Activated CD4-positive, alpha-beta memory T cell treated with anti-CD3 and anti-CD28 coated beads for 36 hours (primary cell): ENCODE measurements at regions not wholly inside any gene's neighbourhood (a gene's known extent, or its start where the extent isn't known, plus 50 kb on each side); places are given as distances from the start of the nearest gene placed in this dataset.

Source experiments
- CTCF ChIA-PET: fragments of 350-600 bp; sonication (Branson Sonifier 250); formaldehyde crosslinking; loops from one replicate; lab custom pipeline; 2021; ENCODE audit warnings: antibody characterized with exemption, inconsistent platforms; lab: Charles Lee
- POLR2A ChIA-PET: fragments of 350-600 bp; sonication (Branson Sonifier 250); formaldehyde crosslinking; loops from one replicate; lab custom pipeline; 2021; ENCODE audit warnings: antibody characterized with exemption; lab: Charles Lee
- DNase-seq: peaks from one replicate; pipeline ENCODE4 v3.0.0-alpha.2; 2020
- H3K27ac Mint-ChIP-seq: one replicate; pipeline ENCODE4 v1.8.0; 2021; ENCODE audit warnings: mixed read lengths
- H3K27me3 Mint-ChIP-seq: one replicate; pipeline ENCODE4 v1.8.0; 2021; ENCODE audit warnings: mixed read lengths
- H3K36me3 Mint-ChIP-seq: one replicate; pipeline ENCODE4 v1.8.0; 2021; ENCODE audit warnings: mixed read lengths
- H3K4me1 Mint-ChIP-seq: one replicate; pipeline ENCODE4 v1.8.0; 2021; ENCODE audit warnings: low read depth, mixed read lengths
- H3K4me3 Mint-ChIP-seq: one replicate; pipeline ENCODE4 v1.8.0; 2021; ENCODE audit warnings: mild to moderate bottlenecking, mixed read lengths
- H3K9me3 Mint-ChIP-seq: one replicate; pipeline ENCODE4 v1.8.0; 2021; ENCODE audit warnings: mixed read lengths
- intact Hi-C: fragments of 100-400 bp; cut with micrococcal nuclease; formaldehyde crosslinking; loops from one replicate; pipeline ENCODE4 v1.15.1; 2023

DNA sequence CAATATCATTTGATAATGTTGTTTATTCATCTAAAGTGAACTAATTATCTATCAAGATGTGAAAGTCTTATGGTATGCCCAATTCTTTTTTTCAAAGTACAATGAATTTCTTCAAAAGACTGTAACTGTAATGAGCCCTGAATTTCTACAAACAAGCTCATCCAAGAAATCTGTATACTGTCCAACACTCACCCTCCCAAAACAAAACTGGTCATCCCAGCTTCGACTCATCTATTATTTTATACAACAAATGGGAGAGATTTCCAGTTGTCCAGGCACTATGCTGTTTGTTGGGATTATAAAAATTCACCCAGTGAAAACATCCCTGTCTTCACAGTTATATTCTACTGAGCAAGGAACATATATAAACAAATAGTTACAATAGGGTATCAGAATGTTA is 806.9 kb downstream of the TNS3 start:
- Mint-ChIP-seq H3K4me3 (no peak overlapping the region), H3K9me3 (peaks cover 5% of the 10 kb centered on the region), H3K27me3 (no peaks in the 10 kb centered on the region), H3K36me3 (no peaks in the 10 kb centered on the region), H3K4me1 (no peaks in the 10 kb centered on the region), H3K27ac (no peak overlapping the region)
- no peak for DNase-seq
- POLR2A ChIA-PET: no interaction called here
- CTCF ChIA-PET: no interaction called here
- intact Hi-C loops: no loop called here

DNA sequence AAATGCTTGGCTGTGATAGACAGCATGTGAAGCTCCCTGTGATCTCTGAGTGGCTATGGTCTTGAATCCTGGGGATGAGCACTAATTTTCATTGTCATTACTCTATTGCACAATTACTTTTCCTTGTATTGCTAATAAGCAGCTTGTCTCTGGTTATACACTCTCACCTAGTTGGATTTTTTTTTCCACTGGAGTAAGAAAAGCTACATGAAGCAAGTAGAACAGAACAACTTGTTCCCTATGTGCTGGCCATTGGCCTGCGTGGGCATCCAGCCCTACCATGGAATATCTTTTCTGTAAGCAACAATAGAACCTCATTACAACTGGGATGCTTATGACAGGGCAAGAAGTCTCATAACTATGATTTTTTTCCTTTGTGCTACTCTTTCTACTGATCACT is 807.4 kb downstream of the TNS3 start:
- peaks cover 5% of the 10 kb centered on the region for H3K9me3 Mint-ChIP-seq
- ChIA-PET CTCF (no interaction called here), POLR2A (no interaction called here)
- intact Hi-C loops: no loop called here
- no peak for DNase-seq
- H3K4me1 Mint-ChIP-seq: no peaks in the 10 kb centered on the region
- no peaks in the 10 kb centered on the region for H3K36me3 Mint-ChIP-seq
- no peak overlapping the region for H3K4me3 Mint-ChIP-seq
- H3K27me3 Mint-ChIP-seq: no peaks in the 10 kb centered on the region
- no peak overlapping the region for H3K27ac Mint-ChIP-seq

DNA sequence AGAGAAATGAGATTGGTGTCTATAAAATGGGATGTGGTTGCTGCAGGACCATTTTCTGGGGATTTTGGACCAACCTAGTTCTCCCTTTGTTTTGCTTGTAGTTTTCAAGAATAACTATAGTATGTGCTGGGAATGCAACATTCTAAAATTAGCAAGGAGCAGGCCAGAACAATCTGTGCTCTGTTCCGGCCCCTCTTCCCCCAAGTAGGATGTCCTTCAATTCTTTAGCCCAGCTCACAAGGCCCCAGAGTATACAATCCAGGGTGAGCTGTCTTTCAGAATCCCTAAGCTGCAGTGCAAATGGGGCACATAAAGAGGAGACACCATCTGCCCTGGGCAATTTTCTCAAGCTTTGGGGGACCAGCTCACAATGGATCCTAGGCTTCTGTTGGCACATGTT is 809.1 kb downstream of the TNS3 start:
- H3K27me3 Mint-ChIP-seq: no peaks in the 10 kb centered on the region
- no peak for DNase-seq
- intact Hi-C loops: no loop called here
- ChIA-PET POLR2A (no interaction called here), CTCF (no interaction called here)
- no peak overlapping the region for H3K4me3 Mint-ChIP-seq
- H3K36me3 Mint-ChIP-seq: no peaks in the 10 kb centered on the region
- peaks cover 13% of the 10 kb centered on the region for H3K9me3 Mint-ChIP-seq
- no peaks in the 10 kb centered on the region for H3K4me1 Mint-ChIP-seq
- H3K27ac Mint-ChIP-seq: no peak overlapping the region

GRCh38 chr7:46767071-46767470 is 814.8 kb downstream of the TNS3 start:
- no peak for DNase-seq
- intact Hi-C loops: no loop called here
- Mint-ChIP-seq H3K4me1 (no peaks in the 10 kb centered on the region), H3K27ac (no peak overlapping the region), H3K9me3 (peaks cover 11% of the 10 kb centered on the region), H3K27me3 (no peaks in the 10 kb centered on the region), H3K36me3 (no peaks in the 10 kb centered on the region), H3K4me3 (no peak overlapping the region)
- ChIA-PET CTCF (no interaction called here), POLR2A (no interaction called here)

- H3K9me3 Mint-ChIP-seq: peaks cover 9% of the 10 kb centered on the region
Observed at GRCh38 chr7:46764100-46764936, 817.6 kb downstream of the TNS3 start.

GRCh38 chr7:46763344-46763743 is 818.6 kb downstream of the TNS3 start:
- DNase-seq: no peak
- H3K9me3 Mint-ChIP-seq: no peaks in the 10 kb centered on the region

More at GRCh38 chr7:46764100-46764936, 817.6 kb downstream of the TNS3 start:
- DNase-seq: no peak
- no peak overlapping the region for H3K27ac Mint-ChIP-seq
- no peak overlapping the region for H3K4me3 Mint-ChIP-seq
- intact Hi-C loops: no loop called here
- H3K27me3 Mint-ChIP-seq: no peaks in the 10 kb centered on the region
- H3K36me3 Mint-ChIP-seq: no peaks in the 10 kb centered on the region
- H3K4me1 Mint-ChIP-seq: no peaks in the 10 kb centered on the region
- ChIA-PET CTCF (no interaction called here), POLR2A (no interaction called here)

DNA sequence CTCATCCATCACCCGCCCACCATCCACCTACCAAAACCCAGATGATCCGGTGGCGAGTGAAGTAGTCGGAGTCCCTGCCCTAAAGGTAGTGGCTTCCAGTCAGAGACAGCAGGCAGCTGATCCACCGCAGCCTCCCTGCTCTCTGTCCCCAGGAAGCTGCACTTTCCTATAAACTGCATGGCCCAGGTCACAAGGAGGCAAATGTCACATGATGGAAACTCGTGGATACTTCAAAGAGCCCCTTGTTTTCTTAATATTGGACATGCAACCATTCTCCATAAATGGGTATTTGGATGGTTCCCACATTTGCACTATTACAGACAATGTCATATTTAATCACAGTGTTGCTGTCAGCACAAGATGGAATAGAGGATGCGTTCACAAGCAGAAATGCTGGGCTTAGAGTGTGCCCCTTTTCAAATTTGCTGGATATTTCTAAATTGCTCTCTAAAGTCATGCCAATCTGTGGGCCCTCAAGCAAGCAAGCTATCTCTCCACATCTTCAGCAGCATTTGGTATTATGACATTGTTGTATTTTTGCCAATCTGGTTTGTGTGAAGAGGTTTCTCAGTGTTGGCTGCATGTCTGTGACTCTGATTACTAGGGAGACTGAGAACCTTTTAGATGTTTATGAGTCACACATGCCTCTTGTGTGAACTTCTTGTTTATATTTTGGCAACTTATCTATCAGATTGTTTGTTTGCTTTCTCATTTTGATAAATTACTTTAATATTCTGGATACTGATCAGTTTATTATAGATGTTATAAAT is 822.0 kb downstream of the TNS3 start:
- no peak overlapping the region for H3K4me3 Mint-ChIP-seq
- no peaks in the 10 kb centered on the region for H3K27me3 Mint-ChIP-seq
- no peaks in the 10 kb centered on the region for H3K36me3 Mint-ChIP-seq
- intact Hi-C loops: no loop called here
- H3K27ac Mint-ChIP-seq: no peak overlapping the region
- ChIA-PET CTCF (no interaction called here), POLR2A (no interaction called here)
- H3K9me3 Mint-ChIP-seq: no peaks in the 10 kb centered on the region
- H3K4me1 Mint-ChIP-seq: no peaks in the 10 kb centered on the region
- no peak for DNase-seq

More at GRCh38 chr7:46763344-46763743, 818.6 kb downstream of the TNS3 start:
- POLR2A ChIA-PET: no interaction called here
- Mint-ChIP-seq H3K4me3 (no peak overlapping the region), H3K4me1 (no peaks in the 10 kb centered on the region), H3K27ac (no peak overlapping the region), H3K36me3 (no peaks in the 10 kb centered on the region), H3K27me3 (no peaks in the 10 kb centered on the region)
- intact Hi-C loops: no loop called here
- CTCF ChIA-PET: no interaction called here

GRCh38 chr7:46756996-46757395 is 824.9 kb downstream of the TNS3 start:
- no peak overlapping the region for H3K4me3 Mint-ChIP-seq
- no peaks in the 10 kb centered on the region for H3K27me3 Mint-ChIP-seq
- no peak overlapping the region for H3K27ac Mint-ChIP-seq
- ChIA-PET CTCF (no interaction called here), POLR2A (no interaction called here)
- DNase-seq: no peak
- H3K9me3 Mint-ChIP-seq: no peaks in the 10 kb centered on the region
- H3K36me3 Mint-ChIP-seq: no peaks in the 10 kb centered on the region
- intact Hi-C loops: no loop called here
- H3K4me1 Mint-ChIP-seq: no peaks in the 10 kb centered on the region

GRCh38 chr7:46756256-46756655 is 825.7 kb downstream of the TNS3 start:
- H3K4me1 Mint-ChIP-seq: no peaks in the 10 kb centered on the region
- POLR2A ChIA-PET: no interaction called here
- no peak for DNase-seq
- CTCF ChIA-PET: no interaction called here
- no peak overlapping the region for H3K27ac Mint-ChIP-seq
- no peaks in the 10 kb centered on the region for H3K36me3 Mint-ChIP-seq
- intact Hi-C loops: no loop called here
- no peak overlapping the region for H3K4me3 Mint-ChIP-seq
- H3K27me3 Mint-ChIP-seq: no peaks in the 10 kb centered on the region
- no peaks in the 10 kb centered on the region for H3K9me3 Mint-ChIP-seq

GRCh38 chr7:46755120-46756034 is 826.5 kb downstream of the TNS3 start:
- Mint-ChIP-seq H3K4me1 (no peaks in the 10 kb centered on the region), H3K27ac (no peak overlapping the region), H3K9me3 (no peaks in the 10 kb centered on the region), H3K4me3 (no peak overlapping the region), H3K27me3 (no peaks in the 10 kb centered on the region), H3K36me3 (no peaks in the 10 kb centered on the region)
- no peak for DNase-seq
- ChIA-PET CTCF (no interaction called here), POLR2A (no interaction called here)
- intact Hi-C loops: no loop called here

- Mint-ChIP-seq H3K27ac (no peak overlapping the region), H3K9me3 (no peaks in the 10 kb centered on the region), H3K27me3 (no peaks in the 10 kb centered on the region), H3K4me1 (no peaks in the 10 kb centered on the region), H3K36me3 (no peaks in the 10 kb centered on the region), H3K4me3 (no peak overlapping the region)
- CTCF ChIA-PET: no interaction called here
- POLR2A ChIA-PET: no interaction called here
- intact Hi-C loops: no loop called here
- no peak for DNase-seq
Observed at GRCh38 chr7:46754140-46754720, 827.7 kb downstream of the TNS3 start.

- CTCF ChIA-PET: no interaction called here
- intact Hi-C loops: no loop called here
- Mint-ChIP-seq H3K4me3 (no peak overlapping the region), H3K27me3 (no peaks in the 10 kb centered on the region), H3K27ac (no peak overlapping the region), H3K9me3 (no peaks in the 10 kb centered on the region), H3K36me3 (no peaks in the 10 kb centered on the region), H3K4me1 (no peaks in the 10 kb centered on the region)
- DNase-seq: no peak
- POLR2A ChIA-PET: no interaction called here
Observed at GRCh38 chr7:46753662-46754061, 828.2 kb downstream of the TNS3 start.
